ENCODE measurements at regions not wholly inside any gene's neighbourhood (a gene's known extent, or its start where the extent isn't known, plus 50 kb on each side); places are given as distances from the start of the nearest gene placed in this dataset.
A peak's percentile ranks its signal among the peaks of the same experiment; 100 is the strongest.

- DNase-seq (ENCODE audit: extremely low read depth, low read depth), result peak; percentile 9
- peak overlapping the region; percentile 37 for H3K4me3 ChIP-seq (replicated peaks; ENCODE audit: low read depth, low read length)
These were observed 90.2 kb downstream of the DMRTA2 start for GRCh38 chr1:50332941-50333594.

DNA sequence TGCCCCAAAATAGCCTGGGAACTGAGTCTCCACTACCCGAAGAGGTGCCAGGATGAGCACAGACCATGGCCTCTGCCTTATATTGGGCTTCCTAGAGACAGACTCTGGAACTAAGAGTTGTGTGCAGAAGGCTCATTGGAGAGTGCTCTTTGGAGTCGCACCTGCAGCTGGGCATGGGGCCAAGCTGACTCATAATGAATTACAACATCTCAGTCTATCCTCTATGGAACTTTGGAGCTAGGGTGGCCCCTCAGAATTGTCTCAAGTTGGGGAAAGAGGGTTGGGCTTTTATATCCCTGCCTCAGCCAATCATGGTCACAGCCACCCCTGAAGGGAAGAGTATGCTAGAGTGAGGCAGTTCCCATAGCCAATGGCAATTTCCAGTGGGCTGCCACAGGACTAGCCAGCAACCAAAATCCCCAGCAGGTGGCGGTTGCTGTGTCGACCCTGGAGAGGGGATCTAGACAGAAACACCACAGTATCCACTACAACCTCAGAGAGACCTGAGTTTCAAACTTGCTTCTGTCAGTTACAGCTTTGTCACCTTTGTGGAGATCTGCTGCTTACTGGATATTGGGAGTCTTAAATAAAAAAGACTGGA, 93.8 kb downstream of the DMRTA2 start:
- TF ChIP-seq, protein P1, sequence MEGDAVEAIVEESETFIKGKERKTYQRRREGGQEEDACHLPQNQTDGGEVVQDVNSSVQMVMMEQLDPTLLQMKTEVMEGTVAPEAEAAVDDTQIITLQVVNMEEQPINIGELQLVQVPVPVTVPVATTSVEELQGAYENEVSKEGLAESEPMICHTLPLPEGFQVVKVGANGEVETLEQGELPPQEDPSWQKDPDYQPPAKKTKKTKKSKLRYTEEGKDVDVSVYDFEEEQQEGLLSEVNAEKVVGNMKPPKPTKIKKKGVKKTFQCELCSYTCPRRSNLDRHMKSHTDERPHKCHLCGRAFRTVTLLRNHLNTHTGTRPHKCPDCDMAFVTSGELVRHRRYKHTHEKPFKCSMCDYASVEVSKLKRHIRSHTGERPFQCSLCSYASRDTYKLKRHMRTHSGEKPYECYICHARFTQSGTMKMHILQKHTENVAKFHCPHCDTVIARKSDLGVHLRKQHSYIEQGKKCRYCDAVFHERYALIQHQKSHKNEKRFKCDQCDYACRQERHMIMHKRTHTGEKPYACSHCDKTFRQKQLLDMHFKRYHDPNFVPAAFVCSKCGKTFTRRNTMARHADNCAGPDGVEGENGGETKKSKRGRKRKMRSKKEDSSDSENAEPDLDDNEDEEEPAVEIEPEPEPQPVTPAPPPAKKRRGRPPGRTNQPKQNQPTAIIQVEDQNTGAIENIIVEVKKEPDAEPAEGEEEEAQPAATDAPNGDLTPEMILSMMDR (IDR thresholded peaks at IDR 0.05; ENCODE audit: low read depth, low read length, missing control alignments), result no peak

More at GRCh38 chr1:50332941-50333594, 90.2 kb downstream of the DMRTA2 start:
- TF ChIP-seq, protein P1 (IDR thresholded peaks at IDR 0.05; ENCODE audit: low read depth, low read length, missing control alignments), result peak; percentile 78

GRCh38 chr1:50328552-50328951, 94.7 kb downstream of the DMRTA2 start:
- TF ChIP-seq, protein P1 (IDR thresholded peaks at IDR 0.05; ENCODE audit: low read depth, low read length, missing control alignments), result no peak
- no peak for DNase-seq (ENCODE audit: extremely low read depth, low read depth)
- no peak overlapping the region for H3K4me3 ChIP-seq (replicated peaks; ENCODE audit: low read depth, low read length)

More for the DNA sequence above, 93.8 kb downstream of the DMRTA2 start:
- no peak for DNase-seq (ENCODE audit: extremely low read depth, low read depth)
- H3K4me3 ChIP-seq (replicated peaks; ENCODE audit: low read depth, low read length), result no peak overlapping the region

DNA sequence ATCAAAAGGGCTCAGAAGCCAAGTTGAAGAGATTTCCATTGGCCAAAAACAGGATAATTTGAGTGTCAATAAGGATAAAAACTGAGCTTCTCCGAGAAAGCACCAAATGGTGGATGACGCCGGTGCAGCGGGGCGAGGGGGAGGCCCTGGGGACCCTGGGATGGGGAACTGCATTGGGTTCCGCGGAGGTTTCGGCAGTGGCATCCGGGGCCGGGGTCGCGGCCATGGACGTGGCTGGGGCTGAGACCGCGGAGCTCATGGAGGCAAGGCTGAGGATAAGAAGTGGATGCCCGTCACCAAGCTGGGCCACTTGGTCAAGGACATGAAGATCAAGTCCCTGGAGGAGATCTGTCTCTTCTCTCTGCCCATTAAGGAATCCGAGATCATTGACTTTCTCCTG, 97.2 kb downstream of the DMRTA2 start:
- no peak for DNase-seq (ENCODE audit: extremely low read depth, low read depth)
- TF ChIP-seq, protein P1 (IDR thresholded peaks at IDR 0.05; ENCODE audit: low read depth, low read length, missing control alignments), result no peak
- no peak overlapping the region for H3K4me3 ChIP-seq (replicated peaks; ENCODE audit: low read depth, low read length)

DNA sequence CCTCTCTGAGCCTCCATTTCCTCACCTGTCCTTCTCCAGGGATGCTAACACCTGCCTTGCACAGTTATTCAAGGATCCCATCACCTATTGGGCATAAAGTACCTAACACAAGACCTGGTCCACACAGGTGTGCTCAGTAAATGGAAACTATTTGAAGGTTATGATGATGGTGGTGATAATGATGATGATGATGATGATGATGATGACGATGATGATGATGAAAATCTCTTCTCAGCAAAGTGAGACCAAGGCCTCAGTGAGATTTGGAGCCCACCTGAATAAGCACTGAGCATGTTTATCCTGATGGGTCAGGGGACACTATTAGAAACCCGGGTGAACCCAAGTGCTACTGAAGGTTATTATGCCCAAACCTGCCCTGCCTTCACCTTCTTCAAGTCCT, 100.7 kb downstream of the DMRTA2 start:
- H3K4me3 ChIP-seq (replicated peaks; ENCODE audit: low read depth, low read length), result no peak overlapping the region
- TF ChIP-seq, protein P1 (IDR thresholded peaks at IDR 0.05; ENCODE audit: low read depth, low read length, missing control alignments), result no peak
- no peak for DNase-seq (ENCODE audit: extremely low read depth, low read depth)

DNA sequence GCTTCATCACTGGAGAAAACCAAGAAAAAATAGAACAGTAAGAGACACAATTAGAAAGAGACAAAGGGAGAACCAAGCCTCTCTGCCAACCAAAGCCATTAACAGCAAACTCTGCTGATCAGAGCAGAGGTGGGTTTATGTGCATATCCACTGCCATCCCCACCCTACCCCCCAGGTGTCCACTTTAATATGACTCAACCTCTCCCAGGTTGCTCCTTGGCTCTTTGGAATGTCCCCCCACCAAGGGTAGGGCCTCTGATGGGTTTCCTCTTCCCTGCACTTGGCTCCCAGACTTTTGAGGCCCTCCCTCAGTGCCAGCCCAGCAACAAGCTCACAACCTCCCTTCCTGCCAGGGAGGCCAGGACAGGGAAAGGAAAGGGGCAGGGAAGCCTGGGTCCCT, 104.8 kb downstream of the DMRTA2 start:
- no peak for DNase-seq (ENCODE audit: extremely low read depth, low read depth)
- TF ChIP-seq, protein P1 (IDR thresholded peaks at IDR 0.05; ENCODE audit: low read depth, low read length, missing control alignments), result no peak
- H3K4me3 ChIP-seq (replicated peaks; ENCODE audit: low read depth, low read length), result no peak overlapping the region

Data from HFF-Myc (cell line).